Ammon's horn (tissue), 1 donor: ENCODE measurements at regions not wholly inside any gene's neighbourhood (a gene's known extent, or its start where the extent isn't known, plus 50 kb on each side); places are given as distances from the start of the nearest gene placed in this dataset.
A peak's percentile ranks its signal among the peaks of the same experiment; 100 is the strongest.

Experiments used
- DNase-seq: peaks from one replicate; pipeline ENCODE4 v3.0.0-alpha.2; 2016; ENCODE audit warnings: low spot score

DNA sequence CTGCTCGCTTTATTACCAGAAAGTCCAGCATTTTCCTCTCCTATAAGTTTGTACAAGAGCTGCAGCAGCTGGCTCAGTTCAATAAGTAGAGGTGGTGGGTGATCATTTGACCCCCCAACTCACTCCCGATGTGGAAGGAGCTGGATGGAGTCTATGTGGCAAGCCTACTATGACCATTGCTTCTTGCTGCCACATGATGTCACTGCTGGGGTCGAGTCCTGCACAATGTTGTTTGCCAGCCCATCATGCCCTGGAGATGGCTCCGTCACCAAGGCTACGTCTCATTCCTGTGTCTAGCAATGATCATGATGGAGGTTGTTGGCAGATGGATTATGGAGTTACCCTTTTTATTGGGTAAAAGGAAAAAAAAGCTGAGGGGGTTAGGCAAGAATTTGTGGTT, 266.3 kb downstream of the PSAT1 start:
- no peak for DNase-seq

DNA sequence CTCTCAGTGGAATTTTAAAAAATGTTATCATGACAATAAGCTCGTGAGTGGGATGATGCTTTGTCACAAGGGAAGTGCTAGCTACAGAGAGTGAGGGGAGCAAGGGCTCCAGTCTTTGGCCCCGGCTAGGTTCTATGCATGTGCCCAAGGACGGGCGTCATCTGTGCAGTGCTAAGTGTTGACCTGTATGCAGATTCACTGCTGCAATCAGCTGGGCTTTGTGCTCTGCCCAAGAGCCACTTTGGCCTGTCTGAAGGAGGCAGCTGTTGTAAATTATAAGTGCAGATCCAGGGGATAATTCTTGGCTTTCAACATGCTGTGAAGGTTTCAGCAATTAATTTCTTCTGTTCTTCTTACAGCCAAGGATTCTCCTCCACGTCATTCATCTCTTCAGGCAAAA, 268.6 kb downstream of the PSAT1 start:
- no peak for DNase-seq

DNA sequence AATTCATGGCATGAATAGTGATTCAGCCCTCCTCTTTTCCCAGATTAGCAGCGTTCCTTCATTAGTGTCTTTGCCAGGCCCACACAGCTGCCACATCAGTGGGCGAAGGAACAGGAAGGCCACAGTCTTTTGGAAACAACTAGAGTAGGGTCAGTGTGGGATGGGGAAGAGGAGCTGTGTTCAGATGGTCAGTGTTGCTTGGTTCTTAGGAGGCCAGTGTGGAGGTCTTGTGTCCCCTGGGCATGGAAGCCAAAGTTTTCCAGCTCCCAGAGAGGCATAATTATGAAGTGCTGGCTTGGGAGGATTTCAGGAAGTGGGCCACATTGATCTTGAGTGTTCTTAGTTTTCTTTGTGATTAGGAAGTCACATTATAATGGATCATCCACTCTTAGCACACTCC, 269.6 kb downstream of the PSAT1 start:
- DNase-seq, result no peak

DNA sequence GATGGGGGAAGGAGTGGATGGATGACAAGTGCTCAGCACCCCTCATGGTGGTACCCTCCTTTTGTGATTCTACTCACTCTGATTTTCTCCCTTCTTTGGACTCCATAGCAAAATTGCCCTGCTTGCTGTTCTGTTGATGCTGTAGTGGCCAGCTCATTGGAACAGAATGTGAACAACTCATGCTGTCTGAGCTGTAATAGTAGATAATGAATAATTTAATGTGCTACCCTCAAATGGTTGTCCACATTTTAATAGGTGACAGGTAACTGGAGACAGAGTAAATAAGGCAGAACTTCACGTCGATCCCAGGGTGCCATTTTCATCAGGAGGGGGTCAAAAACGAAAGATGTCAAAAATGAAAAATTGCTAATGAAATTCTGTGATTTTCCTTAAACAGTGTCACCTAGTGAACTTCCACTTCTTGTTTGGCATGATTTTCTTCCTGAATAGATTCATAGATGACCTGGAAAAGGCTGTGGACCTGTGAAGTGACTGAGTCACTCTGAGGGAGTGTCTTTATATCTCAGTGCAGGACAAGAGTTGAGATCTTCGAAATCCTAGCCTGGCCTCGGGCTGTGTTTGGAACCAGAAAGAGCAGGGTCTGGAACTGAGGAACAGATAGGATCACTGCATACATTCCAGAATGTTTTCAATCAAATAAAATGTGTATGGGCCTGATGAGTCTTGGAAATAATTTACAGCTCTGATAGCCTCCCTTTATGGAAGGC, 270.2 kb downstream of the PSAT1 start:
- no peak for DNase-seq

DNA sequence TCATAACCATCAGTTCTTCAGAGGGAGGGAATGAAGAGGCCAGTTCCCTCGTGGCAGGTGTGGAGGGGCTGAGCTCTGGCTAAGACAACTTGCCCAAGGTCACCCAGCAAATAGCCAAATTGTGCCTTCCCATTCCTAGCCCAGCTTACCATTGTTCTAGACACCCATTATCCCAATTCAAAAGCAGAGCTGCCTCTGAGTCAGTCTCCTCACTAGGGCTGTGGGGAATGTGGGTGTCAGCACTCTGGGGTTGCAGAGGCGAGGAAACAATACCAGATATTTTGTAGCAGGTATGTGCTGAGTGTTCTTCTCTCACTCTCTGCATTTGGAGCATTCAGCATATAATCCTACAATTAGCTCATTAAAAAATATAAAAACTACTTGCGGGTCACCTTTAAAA, 270.8 kb downstream of the PSAT1 start:
- DNase-seq, result peak; percentile 16

DNA sequence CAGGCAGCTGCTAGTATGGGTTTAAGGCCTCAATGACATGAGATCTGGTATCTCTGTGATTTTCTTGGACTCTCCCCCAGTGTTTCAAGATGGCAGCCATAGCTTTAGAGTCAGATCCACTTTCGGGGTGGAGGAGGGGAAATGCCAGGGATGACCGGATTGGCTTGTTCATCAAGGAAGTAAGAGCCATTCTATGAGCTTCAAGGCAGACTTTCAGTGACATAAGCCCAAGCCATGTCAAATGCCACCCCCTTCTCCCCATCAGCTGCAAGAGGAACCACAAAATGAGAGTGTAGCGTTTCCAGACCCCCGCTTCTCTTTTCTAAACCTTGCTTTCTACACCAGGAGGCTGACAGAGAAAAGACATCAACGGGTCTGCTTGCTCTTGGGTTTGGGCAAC, 271.8 kb downstream of the PSAT1 start:
- no peak for DNase-seq

DNA sequence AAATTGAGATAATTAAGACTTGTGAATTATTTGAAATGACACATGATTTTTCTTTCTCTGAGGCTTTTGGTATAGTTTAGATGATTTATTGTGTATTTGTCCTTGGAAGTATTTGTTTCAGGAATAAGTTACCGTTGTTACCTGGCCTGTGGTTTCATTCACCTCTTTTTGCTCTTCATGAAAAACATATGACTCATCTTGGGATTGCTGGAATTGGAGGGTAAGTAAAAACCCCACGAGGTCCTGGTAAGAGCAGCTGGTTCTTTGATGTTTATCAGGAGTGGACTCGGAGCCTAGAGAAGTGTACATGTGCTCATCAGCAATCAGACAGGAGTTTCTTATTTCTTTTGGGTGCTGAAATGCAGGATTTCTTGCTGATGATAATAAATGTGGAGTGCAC, 275.3 kb downstream of the PSAT1 start:
- DNase-seq, result no peak

DNA sequence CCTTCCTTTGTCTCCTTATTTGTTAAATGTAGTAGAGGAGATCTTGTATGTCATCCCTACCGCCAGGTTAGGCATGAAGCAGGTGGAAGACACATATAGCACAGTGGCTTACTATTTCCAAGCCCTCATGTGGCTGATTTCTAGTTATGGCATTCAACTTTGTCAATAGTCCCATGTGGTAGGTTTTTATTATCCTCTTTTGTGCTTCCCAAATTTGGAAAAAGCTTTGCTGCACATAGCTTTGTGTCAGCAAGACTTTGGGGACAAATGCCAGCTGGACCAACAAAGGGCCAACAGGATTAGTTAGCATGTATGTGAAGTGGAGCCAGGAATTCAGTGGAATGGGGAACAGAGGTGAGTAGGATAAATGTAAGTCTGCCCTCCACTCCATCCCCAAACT, 276.3 kb downstream of the PSAT1 start:
- DNase-seq, result peak; percentile 57

DNA sequence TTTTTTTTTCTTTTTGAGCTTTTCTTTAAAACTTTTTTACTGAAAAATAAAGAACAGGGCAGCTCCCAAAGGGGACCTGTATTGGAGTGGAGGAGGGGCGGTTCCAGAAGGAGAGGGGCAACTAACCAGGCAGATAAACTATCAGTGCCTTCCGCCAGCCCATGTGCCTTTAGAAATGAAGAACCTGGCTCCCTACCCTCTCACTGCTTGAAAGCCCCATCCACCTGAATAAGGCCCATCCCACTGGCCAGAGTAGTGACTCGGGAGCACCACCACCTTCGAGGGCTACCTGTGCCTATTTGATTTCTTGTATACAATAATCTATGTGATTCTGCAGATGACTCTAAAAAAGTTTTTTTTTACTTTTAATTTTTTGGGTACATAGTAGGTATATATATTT, 276.7 kb downstream of the PSAT1 start:
- DNase-seq, result no peak

DNA sequence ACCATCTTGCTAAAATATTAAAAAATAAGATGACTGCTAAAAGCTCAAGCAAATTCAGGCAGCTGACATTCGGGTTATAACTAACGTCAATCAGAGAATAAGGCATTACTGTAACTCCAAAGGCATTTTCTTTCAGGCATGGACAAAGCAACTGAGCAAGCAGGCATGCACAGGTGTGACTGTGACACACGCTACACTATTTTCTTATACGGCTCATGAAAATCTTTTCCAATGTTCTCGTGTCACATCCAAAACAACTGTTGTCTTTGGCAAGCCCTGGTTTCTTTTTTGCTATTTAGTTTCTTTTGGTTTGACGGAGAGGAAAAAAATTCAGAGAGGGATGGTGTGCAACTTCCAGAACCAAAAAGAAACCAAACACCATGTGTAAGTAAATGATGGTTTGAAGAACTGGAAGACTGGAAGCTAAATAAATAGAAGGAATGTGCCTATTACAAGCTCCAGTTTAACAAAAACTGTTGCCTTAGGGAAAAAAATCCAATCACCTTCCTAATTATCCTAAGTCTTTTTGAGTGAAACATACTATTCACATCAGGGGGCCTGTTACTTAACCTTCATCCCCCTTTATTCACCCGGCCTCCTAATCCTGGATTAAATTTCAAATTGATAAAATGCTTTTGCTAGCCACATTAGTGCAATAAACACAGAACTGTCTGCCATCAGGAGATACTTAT, 277.6 kb downstream of the PSAT1 start:
- DNase-seq, result no peak

DNA sequence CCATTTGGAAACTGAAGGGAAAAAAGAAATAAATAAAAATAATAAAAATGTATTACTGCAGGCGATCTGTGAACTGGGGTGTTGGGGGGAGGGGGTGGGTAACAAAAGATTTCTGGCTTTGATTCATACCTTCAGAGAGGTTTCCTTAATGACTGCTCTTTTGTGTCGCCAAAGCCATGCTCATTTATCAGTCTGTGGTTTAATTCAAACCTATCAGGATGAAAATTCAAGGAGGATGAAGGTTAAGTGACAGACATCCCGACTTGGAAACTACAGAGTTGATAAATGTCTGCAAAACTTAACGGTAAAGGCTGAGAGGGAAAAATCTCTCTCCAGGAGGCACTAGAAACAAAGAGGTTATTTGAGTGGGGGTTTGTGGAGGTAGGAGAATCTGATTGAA, 278.2 kb downstream of the PSAT1 start:
- no peak for DNase-seq

DNA sequence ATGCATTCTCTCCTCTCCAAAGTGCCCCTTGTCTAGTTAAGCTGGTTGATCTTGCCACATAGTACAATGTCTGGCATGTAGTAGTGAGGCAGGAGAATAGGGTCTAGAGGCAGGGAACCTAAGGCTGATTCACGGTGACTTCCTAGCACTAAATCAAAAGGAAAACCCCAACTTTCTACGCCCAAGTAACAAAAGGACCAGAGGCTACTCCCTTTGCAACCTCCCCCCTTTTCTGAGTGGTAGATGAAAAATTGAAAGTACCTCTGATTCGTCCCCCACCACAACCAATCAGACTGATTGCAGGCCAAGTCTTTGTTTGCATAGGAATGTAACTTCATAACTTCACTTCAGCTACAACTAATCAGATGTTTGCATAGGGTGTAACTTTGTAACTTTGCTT, 278.8 kb downstream of the PSAT1 start:
- DNase-seq, result no peak

DNA sequence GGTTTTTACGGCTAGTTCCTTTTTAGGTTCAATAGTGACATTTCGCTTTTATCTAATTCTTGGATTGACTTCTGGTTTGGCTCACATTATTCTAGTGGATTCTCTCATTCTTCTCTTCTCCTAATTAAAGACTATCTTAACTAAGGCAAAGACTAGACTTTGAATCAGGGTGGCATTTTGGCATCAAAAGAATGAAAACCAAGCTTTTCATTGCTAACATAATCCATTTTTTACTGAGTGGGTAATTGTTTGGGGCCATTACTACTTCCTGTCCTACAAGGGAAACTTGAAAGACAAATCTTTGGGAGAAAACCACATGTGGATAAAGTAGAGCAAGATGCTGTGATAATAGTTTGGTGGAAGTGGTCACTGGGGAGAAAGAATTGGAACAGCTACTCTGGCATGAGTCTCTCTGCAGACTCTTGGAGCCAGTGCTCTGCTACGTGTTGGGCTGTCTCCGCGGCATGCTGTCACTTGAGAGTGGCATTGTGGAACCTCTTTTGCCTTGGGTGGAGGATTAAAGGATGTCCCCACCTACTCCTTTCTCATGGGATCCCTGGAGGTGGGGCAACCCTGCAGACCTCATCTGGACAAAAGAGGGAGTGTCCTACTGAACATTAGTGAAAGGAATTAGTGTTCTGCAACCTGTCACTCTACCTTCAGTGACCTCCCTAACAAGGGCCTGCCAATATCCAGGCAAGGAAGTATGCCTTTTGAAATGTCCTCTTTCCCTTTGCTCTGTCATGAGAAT, 280.4 kb downstream of the PSAT1 start:
- no peak for DNase-seq

DNA sequence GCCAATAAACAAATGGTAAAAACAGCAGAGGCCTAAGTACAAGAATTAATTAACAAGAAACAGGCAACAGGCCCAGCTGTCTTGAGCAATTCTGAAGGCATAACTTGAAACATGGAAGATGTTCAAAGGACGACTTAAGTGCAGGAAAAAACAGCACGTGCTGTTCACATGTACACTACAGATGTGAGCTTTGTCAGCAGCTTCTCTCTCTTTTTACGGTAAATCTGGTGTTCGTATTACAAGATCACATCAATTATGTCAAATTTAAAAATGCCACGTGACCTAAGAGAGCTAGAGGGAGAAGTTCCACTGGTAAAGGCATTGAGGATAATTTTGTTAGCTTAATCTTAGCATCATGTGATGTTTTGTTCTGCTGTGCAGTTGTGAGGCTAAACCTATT, 281.1 kb downstream of the PSAT1 start:
- no peak for DNase-seq

DNA sequence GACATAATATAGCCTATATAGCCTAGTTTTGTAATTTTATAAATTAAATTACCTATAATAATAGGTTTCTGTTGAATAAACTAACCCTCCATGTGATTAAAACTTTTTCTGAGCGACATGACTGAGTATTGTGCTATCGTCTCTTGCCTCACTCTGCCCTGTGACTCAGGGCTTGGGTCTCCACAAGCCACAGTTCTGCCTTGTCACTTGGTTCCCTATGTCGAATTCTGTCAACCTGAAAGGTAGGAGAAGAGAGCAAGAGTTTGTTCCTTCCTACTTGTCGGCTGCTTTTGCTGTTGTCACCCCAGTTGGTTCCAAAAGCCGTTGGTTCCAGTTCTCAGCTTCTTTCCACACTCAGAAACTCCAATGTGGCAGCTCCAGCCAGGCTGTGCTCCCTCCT, 285.9 kb downstream of the PSAT1 start:
- no peak for DNase-seq

DNA sequence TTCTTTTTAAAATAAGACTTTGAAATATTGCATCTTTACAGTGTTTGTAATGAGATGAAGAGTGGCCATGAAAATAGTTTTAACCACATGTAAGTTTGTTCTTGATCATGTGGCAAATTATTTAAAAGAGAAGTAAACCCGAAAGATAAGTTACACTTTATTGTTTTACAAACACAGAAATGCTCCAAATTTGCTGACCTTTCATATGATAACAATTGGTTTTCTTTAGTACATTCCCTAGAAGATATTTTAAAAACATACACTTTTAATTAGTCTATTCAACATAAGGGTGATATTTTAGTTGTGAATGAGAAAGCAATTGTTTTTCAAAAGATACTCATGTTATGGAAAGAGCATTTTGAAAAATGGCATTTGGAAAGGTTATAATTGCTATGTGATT, 287.7 kb downstream of the PSAT1 start:
- no peak for DNase-seq

DNA sequence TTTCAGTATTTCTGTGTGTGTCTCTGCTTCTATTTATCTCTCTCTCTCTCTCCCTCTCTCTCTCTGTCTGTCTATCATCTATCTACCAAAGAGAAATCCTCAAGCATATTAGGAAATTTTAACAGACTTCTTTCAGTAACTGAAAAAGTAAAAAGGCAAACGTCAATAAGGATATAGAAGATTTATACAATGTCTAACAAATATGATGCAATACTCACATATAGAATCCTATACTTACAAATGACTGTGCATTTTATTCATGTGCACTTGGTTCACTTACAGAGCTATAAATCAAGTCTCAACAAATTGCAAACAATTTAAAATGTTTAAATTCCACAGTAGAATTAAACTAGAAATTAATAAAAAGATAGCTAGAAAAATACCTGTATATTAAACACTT, 289.0 kb downstream of the PSAT1 start:
- DNase-seq, result no peak

DNA sequence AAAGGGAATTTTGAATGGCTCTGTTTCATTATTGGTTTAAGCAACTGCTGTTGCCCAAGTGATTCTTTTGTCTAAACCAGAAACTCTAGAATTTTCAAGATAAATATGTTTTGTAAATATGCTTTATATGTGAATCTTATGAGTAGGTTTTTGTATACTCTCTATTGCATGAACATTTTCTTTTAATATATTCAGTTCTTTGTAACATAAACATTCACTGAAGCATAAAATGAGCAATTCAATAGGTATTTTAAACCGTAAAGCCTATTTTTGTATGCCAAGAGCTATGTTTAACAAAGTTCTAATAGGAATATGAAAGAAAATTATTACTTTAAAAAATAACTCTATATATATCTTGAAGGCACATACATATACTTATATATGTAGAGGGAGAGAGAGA, 293.1 kb downstream of the PSAT1 start:
- no peak for DNase-seq

DNA sequence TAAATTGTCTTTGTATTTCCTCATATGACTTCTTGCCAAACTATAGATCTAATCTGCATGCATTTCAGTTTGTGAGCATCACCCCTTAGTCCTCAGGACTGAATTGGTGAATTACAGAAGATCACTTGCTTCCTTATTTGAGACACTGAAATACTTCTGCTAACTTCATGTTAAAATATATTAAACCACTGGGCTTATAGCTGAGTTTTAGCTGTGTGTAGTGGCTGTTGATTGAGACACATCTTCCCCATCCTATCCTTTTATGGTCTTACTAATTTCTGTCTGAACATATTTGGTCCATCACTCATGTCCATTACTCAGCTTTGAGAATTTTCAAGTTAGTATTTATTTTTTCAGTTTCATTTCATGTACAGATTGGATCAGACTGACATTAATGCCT, 295.9 kb downstream of the PSAT1 start:
- DNase-seq, result no peak

DNA sequence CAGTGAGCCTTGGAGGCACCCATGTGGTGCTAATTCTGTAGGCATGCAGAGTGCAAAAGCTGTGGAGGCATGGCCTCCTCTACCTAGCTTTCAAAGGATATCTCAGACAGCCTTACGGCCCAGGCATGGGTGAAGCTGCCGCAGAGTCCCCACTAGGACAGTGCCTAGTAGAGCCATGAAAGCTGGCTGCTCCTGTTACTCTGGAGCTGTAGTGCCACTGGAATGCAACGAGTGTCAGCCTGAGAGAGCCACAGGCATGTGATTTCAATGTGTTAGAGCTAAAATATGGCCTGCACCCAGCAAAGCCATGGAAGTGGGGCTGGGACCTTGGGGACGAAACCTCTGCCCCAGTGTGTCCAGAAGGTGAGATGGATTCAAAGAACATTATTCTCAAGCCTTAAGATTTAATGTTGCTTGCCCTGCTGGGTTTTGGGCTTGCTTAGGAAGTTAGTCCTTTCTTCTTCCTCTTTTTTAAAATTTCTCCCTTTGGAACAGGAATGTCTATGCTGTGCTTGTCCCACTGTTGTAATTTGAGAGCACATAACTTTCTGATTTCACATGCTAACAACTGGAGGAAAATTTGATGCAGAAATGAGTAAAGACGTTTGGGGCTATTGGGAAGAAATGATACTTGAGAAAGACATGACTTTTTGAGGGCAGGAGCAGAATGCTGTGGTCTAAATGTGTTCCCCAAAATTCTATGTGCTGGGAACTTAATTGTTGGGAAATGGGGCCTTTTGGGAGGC, 298.4 kb downstream of the PSAT1 start:
- DNase-seq, result no peak

DNA sequence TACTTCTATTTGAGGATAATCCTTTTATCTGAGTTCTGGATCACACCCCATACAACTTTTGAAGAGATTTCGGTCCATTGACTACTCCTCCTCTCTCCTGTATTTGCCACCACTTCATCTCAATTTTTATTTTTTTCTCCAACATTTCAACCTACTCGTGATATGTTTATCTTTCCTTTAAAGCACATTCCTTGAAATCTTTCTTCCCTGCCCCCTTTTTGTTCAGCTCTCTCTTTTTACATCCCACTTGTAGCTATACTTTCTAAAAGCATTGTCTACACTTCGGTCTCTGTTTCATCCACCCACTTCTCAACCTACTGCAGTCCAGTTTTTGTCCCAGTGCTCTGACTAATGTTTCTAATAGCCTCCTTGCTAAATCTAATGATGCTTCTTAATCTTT, 299.4 kb downstream of the PSAT1 start:
- no peak for DNase-seq

DNA sequence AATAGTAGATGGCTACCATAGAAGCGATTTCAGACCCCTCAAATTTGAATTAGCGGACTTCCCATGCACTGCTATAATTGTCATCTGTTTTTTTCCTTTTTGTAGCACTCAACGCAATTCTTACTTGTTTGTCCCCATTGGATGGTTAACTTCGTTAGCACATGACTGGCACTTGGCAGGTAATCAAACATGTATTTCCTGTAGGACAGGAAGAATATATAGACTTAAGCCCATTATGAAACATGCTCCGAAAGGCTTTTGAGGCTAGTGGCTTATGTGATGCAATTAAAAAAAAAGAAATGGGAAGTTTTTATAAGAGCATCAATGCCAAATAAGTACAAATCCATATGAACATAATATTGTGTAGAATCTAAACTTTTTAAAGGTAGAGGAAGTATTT, 301.2 kb downstream of the PSAT1 start:
- DNase-seq, result no peak

DNA sequence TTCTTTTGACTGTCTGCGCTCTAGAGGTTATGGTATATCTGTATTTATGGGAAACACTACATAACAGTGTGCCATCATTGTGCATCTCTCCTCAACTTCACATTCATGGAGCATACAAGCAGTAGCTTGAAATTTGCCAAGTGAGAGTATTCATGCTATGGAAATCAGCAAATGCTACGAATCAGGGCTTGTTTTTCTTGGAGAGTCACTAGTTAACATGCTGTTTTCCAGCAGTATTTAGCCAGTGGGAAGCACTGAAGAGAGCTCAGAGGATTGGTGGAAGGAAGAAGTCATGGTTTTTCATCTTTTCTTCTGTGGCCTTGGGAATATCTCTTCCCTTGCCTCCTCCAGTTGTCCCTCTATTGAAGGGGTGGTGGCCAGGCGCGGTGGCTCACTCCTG, 303.0 kb downstream of the PSAT1 start:
- DNase-seq, result no peak
